NCI-H82 (cell line): ENCODE measurements at regions not wholly inside any gene's neighbourhood (a gene's known extent, or its start where the extent isn't known, plus 50 kb on each side); places are given as distances from the start of the nearest gene placed in this dataset.

ENCODE experiments used
- DNase-seq: peaks from one replicate; lab custom pipeline; 2025; lab: John Stamatoyannopoulos, UW

DNA sequence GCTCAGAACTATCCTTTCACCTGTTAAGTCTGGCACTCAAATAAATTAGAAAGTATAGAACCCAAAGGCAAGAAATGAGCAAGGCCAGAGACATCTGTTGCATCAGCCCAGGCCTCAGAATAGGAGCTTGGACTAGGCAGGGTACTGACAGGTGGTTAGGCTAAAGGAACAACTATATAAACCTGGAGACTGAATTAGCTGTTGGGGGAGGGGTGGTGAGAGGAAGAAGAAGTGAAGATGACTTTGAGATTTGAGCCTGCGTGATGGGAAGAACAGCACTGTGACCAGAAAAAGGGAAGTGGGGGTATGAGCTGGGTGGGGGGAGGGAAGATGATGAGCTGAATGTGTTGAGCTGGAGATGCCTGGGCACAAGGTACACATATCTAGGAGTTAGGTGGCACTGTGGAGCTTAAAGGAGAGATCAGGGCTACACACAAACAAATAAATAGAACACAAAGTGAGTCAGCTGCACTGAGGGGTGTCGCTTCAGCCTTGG lies 244.7 kb downstream of the PTEN start:
- peak; percentile 24 for DNase-seq

DNA sequence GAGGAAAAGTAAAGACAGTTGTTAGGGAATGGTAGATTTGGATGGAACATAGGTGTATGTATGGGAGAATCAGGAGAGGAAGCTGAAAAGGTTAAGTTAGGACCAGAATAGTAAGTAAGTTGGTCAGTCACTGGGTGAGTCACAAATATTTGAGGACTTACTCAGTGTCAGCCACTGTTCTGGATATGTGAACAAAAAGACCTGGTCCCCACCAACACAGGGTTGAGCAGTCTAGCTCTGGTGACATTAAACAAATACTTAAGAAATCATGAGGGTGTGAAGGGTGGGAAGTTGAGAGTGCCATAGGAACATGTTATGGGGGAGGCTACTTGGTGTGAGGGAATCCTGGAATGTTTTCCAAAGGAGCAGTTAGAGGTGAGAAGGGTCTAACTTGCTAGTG lies 246.9 kb downstream of the PTEN start:
- DNase-seq: no peak

DNA sequence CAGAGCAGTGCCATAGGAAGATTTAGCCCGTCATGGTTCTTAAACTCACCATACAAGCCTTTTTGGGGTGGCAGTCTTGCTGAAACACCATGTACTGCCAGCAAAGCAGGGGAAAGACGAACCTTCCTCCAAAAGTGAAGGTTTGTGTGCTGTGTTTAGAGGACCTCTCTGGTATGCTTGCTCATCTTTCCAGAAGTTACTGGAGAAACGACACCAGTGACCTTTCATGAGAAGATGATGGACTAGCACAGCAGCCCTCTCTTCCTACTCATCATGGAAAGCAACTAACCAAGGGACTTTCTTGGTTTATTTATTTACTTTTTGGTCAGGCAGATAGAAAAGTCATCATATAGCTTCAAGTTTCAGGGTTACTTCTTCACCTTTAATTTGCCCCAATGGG lies 247.4 kb downstream of the PTEN start:
- DNase-seq: no peak

DNA sequence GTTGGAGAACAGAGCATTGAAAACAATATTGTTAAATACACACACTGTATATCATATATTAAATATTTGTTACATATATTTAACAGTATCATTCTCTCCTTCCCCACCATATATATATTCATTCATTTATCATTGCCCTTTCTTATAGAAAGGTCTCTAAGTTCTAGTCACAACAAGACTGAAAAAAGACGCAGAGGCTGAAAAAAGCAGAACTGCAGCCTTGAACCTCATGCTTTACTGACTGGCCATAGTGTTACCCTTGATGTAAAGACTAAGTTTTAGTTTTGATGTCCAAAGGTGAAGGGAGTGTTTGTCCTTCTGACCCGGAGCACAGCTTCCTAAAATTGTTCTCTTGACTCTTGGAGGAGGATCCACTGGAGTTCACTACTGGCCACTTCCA lies 247.9 kb downstream of the PTEN start:
- DNase-seq: no peak

DNA sequence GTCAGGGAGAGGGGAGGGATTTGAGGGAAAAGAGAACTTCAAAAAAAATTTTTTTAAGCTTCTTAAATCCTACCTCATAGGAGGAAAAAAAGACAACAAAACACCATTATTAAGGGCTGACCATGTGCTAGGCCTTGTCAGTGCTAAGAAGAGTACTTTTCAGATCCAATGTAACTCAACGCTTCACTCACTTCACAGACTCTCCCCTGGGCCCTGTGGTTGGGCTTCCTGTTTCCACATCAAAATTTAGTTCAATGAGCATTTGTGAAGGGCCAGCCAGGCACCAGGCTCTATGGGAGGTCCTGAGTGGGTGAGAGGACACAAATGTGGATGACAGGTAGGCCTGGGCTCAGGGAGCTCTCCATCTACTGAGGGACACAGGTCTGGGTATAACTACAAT lies 249.8 kb downstream of the PTEN start:
- DNase-seq: no peak

- no peak for DNase-seq
Measured at GRCh38 chr10:88113657-88114272, 250.3 kb downstream of the PTEN start.

DNA sequence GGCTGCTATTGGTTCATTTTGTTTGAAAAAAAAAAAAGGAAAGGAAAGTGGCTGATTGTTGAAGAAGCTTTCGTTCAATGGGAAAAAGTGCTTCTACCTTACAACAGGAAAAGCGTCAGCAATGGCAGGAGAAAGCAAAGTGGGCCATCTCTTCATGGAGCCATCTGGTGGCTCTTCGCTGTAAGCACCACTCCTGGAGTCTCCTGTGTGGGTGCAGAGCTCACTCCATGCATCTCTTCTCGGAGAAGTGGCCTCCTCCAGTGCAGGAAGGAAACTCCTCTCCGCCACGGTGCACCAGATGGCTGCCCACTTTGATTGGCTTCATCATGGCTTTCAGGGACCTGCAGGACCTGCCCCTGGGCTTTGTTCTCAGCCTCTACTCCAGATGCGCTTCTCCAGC lies 250.9 kb downstream of the PTEN start:
- peak; percentile 74 for DNase-seq

- DNase-seq: no peak
Measured at GRCh38 chr10:88115407-88115806, 252.0 kb downstream of the PTEN start.

DNA sequence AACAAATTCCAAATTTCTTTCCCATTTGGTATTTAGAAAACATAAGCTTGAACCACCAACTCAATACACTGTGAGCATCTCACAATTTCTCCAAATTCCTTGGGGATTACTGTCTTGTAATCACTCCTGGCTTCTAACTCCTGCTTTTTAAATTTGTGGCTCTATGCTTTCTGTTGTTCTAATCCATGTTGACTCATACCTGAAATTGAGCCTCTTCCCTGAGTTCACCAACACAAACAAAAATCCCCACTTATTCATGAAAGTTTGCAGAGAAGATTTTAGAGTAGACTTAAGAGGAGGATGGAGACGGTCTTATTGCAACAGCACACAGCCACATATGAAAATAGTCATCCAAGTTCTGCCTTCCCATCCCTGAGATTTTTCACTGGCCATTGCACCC lies 252.5 kb downstream of the PTEN start:
- DNase-seq: no peak

GRCh38 chr10:88116481-88116880 lies 253.1 kb downstream of the PTEN start:
- DNase-seq: no peak

- no peak for DNase-seq
Measured at GRCh38 chr10:88116971-88117626, 253.7 kb downstream of the PTEN start.

- peak; percentile 35 for DNase-seq
Measured at GRCh38 chr10:88117869-88118632, 254.6 kb downstream of the PTEN start.

- DNase-seq: no peak
Measured at GRCh38 chr10:88118729-88119128, 255.3 kb downstream of the PTEN start.

- no peak for DNase-seq
Measured at GRCh38 chr10:88119160-88119559, 255.7 kb downstream of the PTEN start.

GRCh38 chr10:88120075-88120474 lies 256.6 kb downstream of the PTEN start:
- DNase-seq: peak; percentile 24

DNA sequence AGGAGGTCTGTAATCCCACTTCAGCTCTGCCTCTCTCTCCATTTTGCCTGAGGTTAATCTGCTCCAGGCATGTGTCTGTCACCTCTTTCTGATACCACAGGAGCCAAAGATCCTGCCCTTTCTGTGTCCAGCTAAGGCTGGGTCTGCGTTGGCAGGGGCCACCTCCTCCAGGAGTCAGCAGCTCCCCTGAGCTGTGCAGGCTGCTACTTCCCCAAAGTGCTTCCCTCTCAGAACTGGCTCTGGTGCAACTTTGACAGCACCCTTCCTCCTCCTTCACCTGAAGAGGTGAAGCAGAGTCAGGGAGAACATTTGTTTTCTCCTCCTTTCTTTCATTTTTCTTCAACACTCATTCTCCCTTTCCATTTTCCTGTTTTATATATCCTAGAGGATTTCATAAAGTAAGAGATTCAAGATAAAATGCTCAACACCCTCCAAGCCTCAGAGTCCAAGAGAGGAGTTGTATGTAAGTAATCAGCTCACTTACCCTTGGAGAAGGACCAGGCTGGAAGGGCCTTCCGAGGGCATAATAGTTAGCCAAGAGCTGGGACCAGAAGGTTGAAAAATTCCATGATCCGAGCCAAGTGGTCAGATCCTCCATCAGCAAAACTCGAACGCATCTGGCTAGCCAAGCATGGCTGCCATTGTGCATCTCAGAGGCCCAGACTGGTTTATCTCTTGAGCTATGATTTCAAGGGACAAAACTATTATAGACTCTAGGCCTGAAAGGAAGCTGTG lies 257.3 kb downstream of the PTEN start:
- no peak for DNase-seq

DNA sequence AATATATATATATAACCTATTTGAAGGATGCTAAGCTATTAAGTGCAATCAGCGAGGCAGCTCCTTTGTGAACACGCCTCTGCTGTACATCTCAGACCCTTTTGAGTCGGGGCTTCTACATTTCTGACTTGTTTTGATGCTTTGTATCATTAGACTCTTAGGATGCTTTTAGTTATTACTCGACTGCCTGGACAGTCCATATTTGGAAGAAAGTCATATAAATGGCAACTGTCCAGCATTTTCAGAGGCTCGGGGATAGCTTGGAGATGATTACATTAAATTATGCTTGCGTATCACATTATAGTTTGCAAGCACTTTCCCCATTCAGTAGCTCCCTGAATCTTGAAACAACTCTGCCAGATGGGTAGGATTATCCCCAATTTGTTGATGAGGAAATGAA lies 257.9 kb downstream of the PTEN start:
- peak; percentile 3 for DNase-seq

DNA sequence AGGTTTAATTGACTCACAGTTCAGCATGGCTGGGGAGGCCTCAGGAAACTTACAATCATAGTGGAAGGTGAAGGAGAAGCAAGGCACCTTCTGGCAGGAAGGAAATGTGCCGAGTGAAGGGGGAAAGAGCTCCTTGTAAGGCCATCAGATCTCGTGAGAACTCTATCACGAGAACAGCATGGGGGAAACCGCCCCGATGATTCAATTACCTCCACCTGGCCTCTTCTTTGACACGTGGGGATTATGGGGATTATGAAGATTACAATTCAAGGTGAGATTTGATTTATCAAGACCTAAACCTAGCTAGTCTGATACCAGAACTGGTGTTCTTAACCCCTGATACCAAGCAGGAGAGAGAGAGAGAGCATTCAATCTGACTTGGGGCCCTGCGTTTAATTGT lies 258.7 kb downstream of the PTEN start:
- peak; percentile 52 for DNase-seq

DNA sequence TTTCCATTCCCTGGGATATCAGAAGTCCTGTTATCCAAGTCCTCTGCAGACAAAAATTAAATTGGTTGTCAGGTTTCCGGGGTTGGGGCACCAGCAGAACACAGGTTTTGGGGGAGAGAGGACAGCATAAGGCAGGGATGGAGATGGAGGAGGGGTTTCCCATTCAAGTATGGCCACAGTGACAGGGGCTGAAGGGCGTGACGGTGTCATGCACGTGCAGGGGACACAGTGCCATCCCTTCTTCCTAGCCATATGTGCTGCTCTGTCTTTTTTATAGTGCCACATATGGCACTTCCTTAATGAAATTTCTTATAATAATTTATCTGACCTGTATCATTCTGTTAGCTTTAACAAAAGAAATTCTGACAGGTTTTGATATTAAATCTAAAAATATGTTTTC lies 259.2 kb downstream of the PTEN start:
- no peak for DNase-seq

DNA sequence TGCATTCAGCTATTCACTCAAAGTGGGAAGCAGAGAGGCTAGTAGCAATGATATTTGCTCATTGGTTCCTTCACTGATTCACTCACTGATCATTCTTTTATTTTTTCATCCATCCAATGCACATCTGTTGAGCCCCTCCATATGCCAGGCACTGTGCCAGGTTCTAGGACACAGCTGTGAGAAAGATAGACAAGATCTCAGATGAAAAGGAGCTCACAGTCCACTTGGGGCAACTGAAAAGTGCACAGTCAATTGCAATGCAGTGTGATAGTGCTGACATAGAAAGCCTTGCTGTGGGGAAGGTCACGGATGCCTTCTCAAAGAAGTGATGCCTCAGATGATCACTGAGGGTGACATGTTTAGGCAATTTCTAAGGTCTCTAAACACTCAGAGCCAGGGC lies 262.3 kb downstream of the PTEN start:
- DNase-seq: no peak

DNA sequence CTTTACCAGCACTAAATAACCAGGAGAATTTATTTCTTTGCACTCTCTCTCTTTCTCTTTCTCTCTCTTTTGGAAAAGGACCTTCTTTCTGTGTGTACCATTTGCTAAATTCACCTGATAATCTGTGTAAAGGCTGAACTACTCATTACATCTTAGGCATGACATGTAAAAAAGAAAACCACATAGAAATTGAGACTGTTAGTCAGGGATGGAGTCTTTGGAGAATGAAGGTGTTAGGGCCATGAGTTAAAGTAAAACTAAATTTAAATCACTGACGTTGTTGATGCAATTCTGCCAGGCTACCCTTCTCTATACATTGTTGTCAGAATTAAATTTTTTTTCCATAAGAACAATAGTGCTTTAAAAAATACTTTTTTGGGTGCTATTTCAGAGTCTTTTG lies 263.3 kb downstream of the PTEN start:
- no peak for DNase-seq

DNA sequence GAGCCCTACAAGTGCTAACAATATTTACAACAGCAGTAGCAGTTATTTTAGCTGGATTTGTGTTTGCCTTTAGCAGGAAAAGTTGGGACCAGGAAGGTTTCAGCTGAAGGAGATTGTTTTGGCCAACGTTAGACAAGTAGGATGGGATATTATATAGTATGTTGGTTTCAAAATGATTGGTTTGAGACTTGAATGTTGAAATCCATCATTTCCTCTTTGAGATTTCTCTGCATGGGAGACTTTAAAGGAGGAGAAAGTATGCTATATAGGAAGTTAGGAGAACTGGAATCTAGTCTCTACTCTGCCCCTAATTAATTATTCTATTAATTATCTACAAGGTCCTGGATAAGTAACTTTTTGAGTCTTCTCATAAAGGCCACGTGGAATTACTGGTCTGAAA lies 263.8 kb downstream of the PTEN start:
- no peak for DNase-seq

GRCh38 chr10:88127766-88128165 lies 264.3 kb downstream of the PTEN start:
- DNase-seq: no peak
